Gastroesophageal sphincter (tissue), 4 donors: ENCODE measurements at regions not wholly inside any gene's neighbourhood (a gene's known extent, or its start where the extent isn't known, plus 50 kb on each side); places are given as distances from the start of the nearest gene placed in this dataset.

Experiments
- ATAC-seq: fragments of 150-250 bp; one replicate; pipeline ENCODE4 v1.9.1; 2016; ENCODE audit warnings: mild to moderate bottlenecking, moderate library complexity
- H3K27ac ChIP-seq, 4 donors: fragments of 200-600 bp; sonication (generic) in 3 of 4; 1 replicate in 3 of 4; 2 replicates in 1 of 4; pipeline ENCODE4 v1.5.1; 2016 to 2019
- H3K27me3 ChIP-seq: fragments of 200-600 bp; sonication (generic); one replicate; pipeline ENCODE4 v1.5.1; 2019
- H3K36me3 ChIP-seq, 2 donors: fragments of 200-600 bp; sonication (generic); one replicate each; pipeline ENCODE4 v1.5.1; 2019; ENCODE audit warnings: control low read depth in 1 of 2
- H3K4me1 ChIP-seq, 3 donors: fragments of 200-600 bp; sonication (generic); 1 replicate in 2 of 3; 2 replicates in 1 of 3; pipeline ENCODE4 v1.5.1; 2016 to 2019; ENCODE audit warnings: control low read depth in 2 of 3
- H3K4me3 ChIP-seq, 2 donors: fragments of 200-600 bp; sonication (generic); one replicate each; pipeline ENCODE4 v1.5.1; 2019; ENCODE audit warnings: mild to moderate bottlenecking in 1 of 2, moderate library complexity in 1 of 2
- H3K9me3 ChIP-seq, 3 donors: fragments of 200-600 bp; sonication (generic); one replicate each; pipeline ENCODE4 v1.5.1; 2017 to 2019; ENCODE audit warnings: control low read depth in 2 of 3
- CTCF ChIP-seq, 4 experiments: fragments of 200-600 bp in 2 of 4; fragments of 450-650 bp in 2 of 4; sonication (generic) in 1 of 4; IDR thresholded peaks; one replicate each; pipeline ENCODE4 v1.5.1; 2017 to 2019; ENCODE audit warnings: antibody characterized with exemption in 4 of 4, mild to moderate bottlenecking in 2 of 4, moderate library complexity in 2 of 4
- EP300 ChIP-seq: sonication (generic); formaldehyde crosslinking; IDR thresholded peaks from one replicate; pipeline ENCODE4 v1.6.1; 2017; ENCODE audit warnings: antibody characterized with exemption, mild to moderate bottlenecking
- POLR2A ChIP-seq, 2 donors: fragments of 450-650 bp; IDR thresholded peaks; one replicate each; pipeline ENCODE4 v1.6.1; 2017; ENCODE audit warnings: antibody characterized with exemption in 2 of 2, mild to moderate bottlenecking in 2 of 2, moderate library complexity in 1 of 2
- POLR2AphosphoS5 ChIP-seq: sonication (generic); formaldehyde crosslinking; IDR thresholded peaks from one replicate; pipeline ENCODE4 v1.6.1; 2017; ENCODE audit warnings: antibody characterized with exemption
- WGBS, 2 donors: methylation state at CpG; one replicate each; pipeline ENCODE4 v1.1.5; 2018; ENCODE audit warnings: low coverage in 1 of 2; 5-methylcytosine and 5-hydroxymethylcytosine counted together

- 76 to 82% methylated on average over 3 to 5 of the region's 5 CpGs for WGBS, 2 donors
Measured at GRCh38 chr9:119818726-119819435, 449.6 kb upstream of the BRINP1 start.

DNA sequence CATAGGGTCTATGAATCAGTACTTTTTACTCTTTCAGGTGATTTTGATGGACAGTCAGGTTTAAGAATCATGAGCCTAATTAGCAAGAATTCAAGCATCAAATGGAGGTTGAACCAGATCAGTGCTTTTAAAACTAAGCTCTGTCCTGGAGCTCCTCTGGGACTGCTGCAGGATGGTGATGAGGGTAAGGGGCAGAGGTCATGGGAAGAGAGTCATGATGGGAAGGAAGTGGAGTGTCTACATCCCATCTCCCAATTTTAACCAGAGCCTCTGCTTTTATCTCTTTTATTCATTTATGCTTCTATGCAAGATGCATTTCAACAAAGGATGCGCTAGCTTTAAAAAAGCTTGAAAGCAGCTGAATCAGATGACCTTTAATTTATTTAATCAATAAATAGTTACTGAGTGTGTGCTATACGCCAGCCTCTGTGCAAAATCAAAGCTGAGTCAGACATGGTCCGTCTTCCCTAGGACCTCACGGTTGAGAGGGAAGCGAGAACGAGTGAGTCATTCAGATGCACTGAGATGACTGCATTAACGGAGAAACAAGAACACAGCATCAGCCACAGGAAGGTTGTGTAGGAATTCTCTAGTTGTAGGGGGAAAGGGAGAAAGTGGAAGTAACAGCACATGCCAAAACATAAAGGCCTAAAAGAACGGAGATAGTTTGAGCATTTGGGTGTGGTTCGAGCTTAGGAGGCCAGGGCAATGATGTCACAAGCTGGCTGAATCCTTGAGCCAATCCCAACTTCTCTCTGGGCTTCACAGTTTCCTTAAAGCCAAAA, 441.6 kb upstream of the BRINP1 start:
- no peak for TF ChIP-seq EP300
- TF ChIP-seq POLR2AphosphoS5: no peak
- no peak for TF ChIP-seq CTCF (IDR thresholded peaks at IDR 0.05)
- no peak for TF ChIP-seq POLR2A (IDR thresholded peaks at IDR 0.05)
- Histone ChIP-seq H3K4me3 (no peak overlapping the region), H3K27ac (peak overlapping the region in 3 of 4 donors; percentile 12 to 39 (median 17)), H3K27me3 (no peaks in the 10 kb centered on the region), H3K9me3 (no peaks in the 10 kb centered on the region), H3K4me1 (no peaks in the 10 kb centered on the region), H3K36me3 (no peaks in the 10 kb centered on the region)
- 56 to 100% methylated on average over 2 to 9 of the region's 9 CpGs for WGBS, 2 donors
- peak; percentile 54 for ATAC-seq

More at GRCh38 chr9:119818726-119819435, 449.6 kb upstream of the BRINP1 start:
- no peak overlapping the region for H3K27ac ChIP-seq
- TF ChIP-seq EP300 (no peak), POLR2AphosphoS5 (no peak), CTCF (IDR thresholded peaks at IDR 0.05) (no peak), POLR2A (IDR thresholded peaks at IDR 0.05) (no peak)
- H3K36me3 ChIP-seq: no peaks in the 10 kb centered on the region
- no peaks in the 10 kb centered on the region for H3K27me3 ChIP-seq
- ATAC-seq: no peak
- H3K4me1 ChIP-seq: no peaks in the 10 kb centered on the region
- no peak overlapping the region for H3K4me3 ChIP-seq
- no peaks in the 10 kb centered on the region for H3K9me3 ChIP-seq

- H3K4me1 ChIP-seq: peaks cover 0 to 20% (median 2%) of the 10 kb centered on the region in 3 donors
- TF ChIP-seq CTCF (IDR thresholded peaks at IDR 0.05) (no peak), POLR2AphosphoS5 (no peak), EP300 (no peak), POLR2A (IDR thresholded peaks at IDR 0.05) (no peak)
- 72 to 90% methylated on average over 1 of the region's 1 CpG for whole genome bisulfite sequencing, 2 donors
Measured at GRCh38 chr9:119803679-119804078, 434.4 kb upstream of the BRINP1 start.

DNA sequence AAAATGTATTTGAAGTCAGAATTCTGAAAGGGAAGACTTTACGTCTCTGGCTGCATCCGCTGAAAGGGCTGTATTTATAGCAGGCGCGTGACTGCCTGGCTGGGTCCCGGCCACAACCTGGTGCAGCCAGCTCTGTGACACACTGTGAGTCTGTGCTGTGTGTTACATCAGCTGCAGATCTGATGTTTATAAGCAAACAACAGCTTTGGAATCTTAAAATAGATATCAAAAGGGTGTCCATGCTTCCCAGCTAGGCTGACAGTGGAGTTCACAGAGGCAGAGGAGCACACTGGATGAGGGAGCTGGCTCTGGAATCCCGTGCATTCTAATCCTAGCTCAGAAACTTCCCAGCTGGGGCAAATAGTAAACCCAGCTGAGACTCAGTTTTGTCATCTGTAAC, 433.4 kb upstream of the BRINP1 start:
- TF ChIP-seq CTCF (IDR thresholded peaks at IDR 0.05) (no peak), POLR2AphosphoS5 (peak; percentile 11), POLR2A (IDR thresholded peaks at IDR 0.05) (no peak), EP300 (no peak)
- H3K27ac ChIP-seq: peak overlapping the region in 3 of 4 donors; percentile 3 to 42 (median 32)
- H3K9me3 ChIP-seq: no peaks in the 10 kb centered on the region
- peak; percentile 81 for ATAC-seq
- no peak overlapping the region for H3K4me3 ChIP-seq
- no peaks in the 10 kb centered on the region for H3K27me3 ChIP-seq
- no peaks in the 10 kb centered on the region for H3K36me3 ChIP-seq
- H3K4me1 ChIP-seq: peaks cover 0 to 20% (median 2%) of the 10 kb centered on the region in 3 donors
- 26 to 27% methylated on average over 4 to 5 of the region's 6 CpGs for WGBS, 2 donors

More at GRCh38 chr9:119803679-119804078, 434.4 kb upstream of the BRINP1 start:
- Histone ChIP-seq H3K36me3 (no peaks in the 10 kb centered on the region), H3K27me3 (no peaks in the 10 kb centered on the region), H3K4me3 (no peak overlapping the region), H3K27ac (no peak overlapping the region), H3K9me3 (no peaks in the 10 kb centered on the region)
- no peak for ATAC-seq
